GM23338 (cell line): ENCODE measurements at regions not wholly inside any gene's neighbourhood (a gene's known extent, or its start where the extent isn't known, plus 50 kb on each side); places are given as distances from the start of the nearest gene placed in this dataset.

Source experiments
- ATAC-seq: fragments of 200-7000 bp; cut with Tn5 transposase; 3 replicates; pipeline ENCODE4 v1.9.1; 2020
- DNase-seq: peaks from one replicate; pipeline ENCODE4 v3.0.0-alpha.2; 2015; ENCODE audit warnings: low spot score
- H2AFZ ChIP-seq: fragments of 200-600 bp; sonication (generic); 2 replicates; pipeline ENCODE4 v1.8.0; 2016; ENCODE audit warnings: antibody characterized with exemption, mild to moderate bottlenecking, moderate library complexity
- H3F3A ChIP-seq: fragments of 200-600 bp; sonication (generic); replicated peaks from 2 replicates; pipeline ENCODE4 v1.8.0; 2017; ENCODE audit warnings: antibody characterized with exemption, mixed run types, low read depth
- H3K27ac ChIP-seq: fragments of 200-600 bp; sonication (generic); 2 replicates; pipeline ENCODE4 v1.6.1; 2016; ENCODE audit warnings: low read depth
- H3K27me3 ChIP-seq: fragments of 200-600 bp; sonication (generic); 2 replicates; pipeline ENCODE4 v1.8.0; 2016; ENCODE audit warnings: mild to moderate bottlenecking, mixed run types, moderate library complexity; ENCODE audit not compliant: insufficient read depth
- H3K36me3 ChIP-seq: fragments of 200-600 bp; sonication (generic); 2 replicates; pipeline ENCODE4 v1.8.0; 2016; ENCODE audit warnings: mild to moderate bottlenecking; ENCODE audit not compliant: insufficient read depth
- H3K4me1 ChIP-seq: fragments of 200-600 bp; sonication (generic); 2 replicates; pipeline ENCODE4 v1.8.0; 2016; ENCODE audit warnings: mild to moderate bottlenecking, moderate library complexity; ENCODE audit not compliant: insufficient read depth
- H3K4me2 ChIP-seq: fragments of 200-600 bp; sonication (generic); 2 replicates; pipeline ENCODE4 v1.7.1; 2017; ENCODE audit warnings: mixed run types
- H3K4me3 ChIP-seq: fragments of 200-600 bp; sonication (generic); 2 replicates; pipeline ENCODE4 v1.6.1; 2016; ENCODE audit warnings: mixed run types
- H3K79me2 ChIP-seq: fragments of 200-600 bp; sonication (generic); replicated peaks from 2 replicates; pipeline ENCODE4 v1.8.0; 2017; ENCODE audit warnings: mild to moderate bottlenecking; ENCODE audit not compliant: insufficient read depth
- H3K9me2 ChIP-seq: fragments of 200-600 bp; sonication (generic); 2 replicates; pipeline ENCODE4 v1.8.0; 2017; ENCODE audit not compliant: insufficient read depth
- H4K20me1 ChIP-seq: fragments of 200-600 bp; sonication (generic); replicated peaks from 2 replicates; pipeline ENCODE4 v1.8.0; 2017; ENCODE audit warnings: mild to moderate bottlenecking; ENCODE audit not compliant: insufficient read depth
- H3K27ac Mint-ChIP-seq: 2 replicates; pipeline ENCODE4 v1.8.0; 2020; ENCODE audit warnings: inconsistent platforms, mild to moderate bottlenecking, moderate library complexity, mixed read lengths
- H3K27me3 Mint-ChIP-seq: 3 replicates; pipeline ENCODE4 v1.8.0; 2022; ENCODE audit warnings: low read depth, mild to moderate bottlenecking, moderate library complexity, mixed read lengths, inconsistent platforms; ENCODE audit not compliant: insufficient read depth, poor library complexity
- H3K36me3 Mint-ChIP-seq: 3 replicates; pipeline ENCODE4 v1.8.0; 2021; ENCODE audit warnings: low read depth, mild to moderate bottlenecking, inconsistent platforms, moderate library complexity, mixed read lengths
- H3K4me1 Mint-ChIP-seq: 3 replicates; pipeline ENCODE4 v1.8.0; 2020; ENCODE audit warnings: mild to moderate bottlenecking, inconsistent platforms, mixed read lengths
- H3K4me3 Mint-ChIP-seq: 3 replicates; pipeline ENCODE4 v1.8.0; 2021; ENCODE audit warnings: moderate library complexity, mild to moderate bottlenecking, inconsistent platforms, mixed read lengths
- H3K9me3 Mint-ChIP-seq: 3 replicates; pipeline ENCODE4 v1.8.0; 2020; ENCODE audit warnings: moderate library complexity, mild to moderate bottlenecking, inconsistent platforms, mixed read lengths
- CREB1 ChIP-seq: fragments of 250-450 bp; sonication (Bioruptor Pico); IDR thresholded peaks from 2 replicates; pipeline ENCODE4 v1.5.0; 2020; ENCODE audit warnings: low read depth, mild to moderate bottlenecking, moderate library complexity
- CTCF ChIP-seq, 2 experiments: fragments of 200-600 bp in 1 of 2; sonication (generic) in 1 of 2; conservative IDR thresholded peaks; 2 replicates each; pipeline versions ENCODE4 v1.5.1 to v1.6.1; 2016 to 2017; ENCODE audit warnings: antibody characterized with exemption in 2 of 2, low read depth in 2 of 2, mild to moderate bottlenecking in 2 of 2, moderate library complexity in 1 of 2
- ETS1 ChIP-seq: IDR thresholded peaks from 2 replicates; pipeline ENCODE4 v1.6.1; 2016; ENCODE audit warnings: antibody characterized with exemption
- EZH2 ChIP-seq: fragments of 200-600 bp; sonication (generic); IDR thresholded peaks from one replicate; pipeline ENCODE4 v1.8.0; 2017; ENCODE audit warnings: antibody characterized with exemption, mild to moderate bottlenecking, low read depth; ENCODE audit not compliant: unreplicated experiment
- EZH2phosphoT487 ChIP-seq: fragments of 200-600 bp; sonication (generic); IDR thresholded peaks from one replicate; pipeline ENCODE4 v1.8.1; 2018; ENCODE audit warnings: antibody characterized with exemption; ENCODE audit not compliant: unreplicated experiment
- JUNB ChIP-seq: IDR thresholded peaks from one replicate; pipeline ENCODE4 v1.6.1; 2016; ENCODE audit warnings: antibody characterized with exemption; ENCODE audit not compliant: unreplicated experiment
- NANOG ChIP-seq: IDR thresholded peaks from 2 replicates; pipeline ENCODE4 v1.6.1; 2016; ENCODE audit warnings: antibody characterized with exemption, borderline replicate concordance
- POLR2AphosphoS5 ChIP-seq: IDR thresholded peaks from 2 replicates; pipeline ENCODE4 v1.6.1; 2016; ENCODE audit warnings: antibody characterized with exemption, low read depth
- STAT1 ChIP-seq: IDR thresholded peaks from one replicate; pipeline ENCODE4 v1.6.1; 2016; ENCODE audit warnings: antibody characterized with exemption; ENCODE audit not compliant: unreplicated experiment
- ZNF462 ChIP-seq: fragments of 250-450 bp; sonication (Bioruptor Pico); IDR thresholded peaks from 2 replicates; pipeline ENCODE4 v1.5.0; 2020; ENCODE audit warnings: mild to moderate bottlenecking, moderate library complexity

DNA sequence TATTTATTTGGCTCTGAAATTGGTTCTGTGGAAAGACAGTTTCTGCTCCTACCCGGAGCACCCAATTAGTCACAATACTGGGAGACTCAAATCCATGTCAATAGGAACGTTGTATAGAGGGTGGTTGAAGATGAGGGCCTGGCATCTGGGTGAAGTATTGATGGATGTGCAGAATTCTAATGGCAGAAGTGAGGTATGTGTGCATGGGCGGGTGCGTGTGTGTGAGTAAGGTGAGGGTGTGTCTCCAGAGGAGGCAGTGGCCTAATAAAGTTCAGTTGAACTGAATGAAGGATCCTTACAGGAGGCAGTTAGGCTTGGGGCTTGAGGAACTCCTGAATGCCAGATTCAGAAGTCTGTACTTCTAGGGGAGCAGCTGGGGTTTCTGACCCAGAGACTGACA lies 71.8 kb upstream of the B3GAT1 start:
- H3K36me3 ChIP-seq: no peaks in the 10 kb centered on the region
- DNase-seq (no peak), ATAC-seq (no peak)
- no peaks in the 10 kb centered on the region for H3F3A ChIP-seq
- H3K27me3 ChIP-seq: no peaks in the 10 kb centered on the region
- no peak overlapping the region for H3K4me3 Mint-ChIP-seq
- H3K4me1 ChIP-seq: no peaks in the 10 kb centered on the region
- H4K20me1 ChIP-seq: no peaks in the 10 kb centered on the region
- no peak for TF ChIP-seq POLR2AphosphoS5
- no peak for TF ChIP-seq JUNB
- TF ChIP-seq NANOG: no peak
- no peak for TF ChIP-seq EZH2
- no peak for TF ChIP-seq CREB1
- TF ChIP-seq EZH2phosphoT487: no peak
- TF ChIP-seq CTCF (conservative IDR thresholded peaks at IDR 0.05; ENCODE audit: low read depth in 2 of 2): no peak
- no peak for TF ChIP-seq ETS1
- TF ChIP-seq ZNF462: no peak
- no peak for TF ChIP-seq STAT1
- no peak overlapping the region for H3K27ac ChIP-seq
- H3K4me3 ChIP-seq: no peak overlapping the region
- H3K27me3 Mint-ChIP-seq: peaks cover 2% of the 10 kb centered on the region
- no peaks in the 10 kb centered on the region for H3K9me3 Mint-ChIP-seq
- H3K79me2 ChIP-seq: no peaks in the 10 kb centered on the region
- no peak overlapping the region for H3K27ac Mint-ChIP-seq
- no peak overlapping the region for H3K4me2 ChIP-seq
- H3K36me3 Mint-ChIP-seq: no peaks in the 10 kb centered on the region
- peaks cover 8% of the 10 kb centered on the region for H3K4me1 Mint-ChIP-seq
- H3K9me2 ChIP-seq: peaks cover 5% of the 10 kb centered on the region; the same call in 1 of the 2 replicates
- no peak overlapping the region for H2AFZ ChIP-seq
